OCI-LY7 (cell line): ENCODE measurements at regions not wholly inside any gene's neighbourhood (a gene's known extent, or its start where the extent isn't known, plus 50 kb on each side); places are given as distances from the start of the nearest gene placed in this dataset.

ENCODE experiments used
- BruUV-seq: library from RNA; stranded (reverse); fragments of 400-500 nt; replicated peaks from 2 replicates; lab custom pipeline; 2021; lab: Mats Ljungman, UMichigan
- CTCF ChIA-PET: fragments of 300-600 bp; sonication (Branson Sonifier 250); formaldehyde crosslinking; loops from one replicate; lab custom pipeline; 2022; ENCODE audit warnings: antibody characterized with exemption; ENCODE audit not compliant: unreplicated experiment; lab: Charles Lee
- POLR2A ChIA-PET: fragments of 300-600 bp; sonication (Branson Sonifier 250); formaldehyde crosslinking; loops from one replicate; lab custom pipeline; 2022; ENCODE audit warnings: antibody characterized with exemption; lab: Charles Lee
- DNase-seq: peaks from one replicate; pipeline ENCODE4 v3.0.0-alpha.2; 2015; ENCODE audit warnings: low spot score
- H2AFZ ChIP-seq: fragments of 200-600 bp; sonication (generic), shearing (Covaris generic); 2 replicates; pipeline ENCODE4 v1.6.1; 2014; ENCODE audit warnings: mild to moderate bottlenecking, antibody characterized with exemption, low read length, moderate library complexity
- H3K27ac ChIP-seq: fragments of 200-600 bp; sonication (generic); 2 replicates; pipeline ENCODE4 v1.5.1; 2014; ENCODE audit warnings: mixed run types, low read depth, mild to moderate bottlenecking, moderate library complexity, low read length, inconsistent platforms; ENCODE audit not compliant: poor library complexity, severe bottlenecking
- H3K36me3 ChIP-seq: fragments of 200-600 bp; sonication (generic); 2 replicates; pipeline ENCODE4 v1.6.1; 2014; ENCODE audit warnings: mild to moderate bottlenecking, antibody characterized with exemption, low read length, moderate library complexity, mixed read lengths; ENCODE audit not compliant: insufficient read depth
- H3K4me1 ChIP-seq: fragments of 200-600 bp; sonication (generic); 2 replicates; pipeline ENCODE4 v1.5.1; 2014; ENCODE audit warnings: mild to moderate bottlenecking, low read length; ENCODE audit not compliant: insufficient read depth, poor library complexity, severe bottlenecking
- H3K4me2 ChIP-seq: fragments of 200-600 bp; sonication (generic); 2 replicates; pipeline ENCODE4 v1.6.1; 2014; ENCODE audit warnings: mild to moderate bottlenecking, low read length
- H3K4me3 ChIP-seq: fragments of 200-600 bp; sonication (generic); 2 replicates; pipeline ENCODE4 v1.5.1; 2014; ENCODE audit warnings: mild to moderate bottlenecking, low read depth, low read length; ENCODE audit not compliant: poor library complexity, severe bottlenecking
- H3K79me2 ChIP-seq: fragments of 200-600 bp; sonication (generic); 2 replicates; pipeline ENCODE4 v1.6.1; 2016; ENCODE audit warnings: low read depth, mild to moderate bottlenecking, low read length, moderate library complexity, mixed read lengths; ENCODE audit not compliant: insufficient read depth
- H3K9me2 ChIP-seq: fragments of 200-600 bp; sonication (generic); 2 replicates; pipeline ENCODE4 v1.6.1; 2016; ENCODE audit warnings: mild to moderate bottlenecking, low read length, mixed read lengths; ENCODE audit not compliant: insufficient read depth
- H3K9me3 ChIP-seq: fragments of 200-600 bp; sonication (generic); 2 replicates; pipeline ENCODE4 v1.6.1; 2014; ENCODE audit warnings: mild to moderate bottlenecking, mixed run types, low read length, mixed read lengths
- H4K20me1 ChIP-seq: fragments of 200-600 bp; sonication (generic); 2 replicates; pipeline ENCODE4 v1.6.1; 2014; ENCODE audit warnings: mild to moderate bottlenecking, antibody characterized with exemption, low read length, moderate library complexity, mixed read lengths; ENCODE audit not compliant: insufficient read depth
- CTCF ChIP-seq: fragments of 200-600 bp; sonication (generic); conservative IDR thresholded peaks from 2 replicates; pipeline ENCODE4 v1.5.1; 2014; ENCODE audit warnings: mild to moderate bottlenecking, antibody characterized with exemption, low read length, moderate library complexity, mixed read lengths
- EZH2phosphoT487 ChIP-seq: fragments of 200-600 bp; sonication (generic); IDR thresholded peaks from 2 replicates; pipeline ENCODE4 v1.6.1; 2018; ENCODE audit warnings: low read depth, borderline replicate concordance, mild to moderate bottlenecking, mixed run types, antibody characterized with exemption, low read length, moderate library complexity, mixed read lengths
- intact Hi-C: fragments of 100-400 bp; cut with micrococcal nuclease; formaldehyde crosslinking; loops from one replicate; pipeline ENCODE4 v1.10.0; 2022; ENCODE audit not compliant: unreplicated experiment

- no peak for TF ChIP-seq EZH2phosphoT487
- TF ChIP-seq CTCF: peak; percentile 44; the same call in 1 of the 2 replicates
- Histone ChIP-seq H3K9me3 (no peaks in the 10 kb centered on the region), H4K20me1 (no peaks in the 10 kb centered on the region), H3K27ac (no peak overlapping the region), H3K36me3 (no peaks in the 10 kb centered on the region), H3K9me2 (no peaks in the 10 kb centered on the region), H3K4me3 (no peak overlapping the region), H2AFZ (no peak overlapping the region), H3K4me2 (no peak overlapping the region), H3K4me1 (no peaks in the 10 kb centered on the region), H3K79me2 (no peaks in the 10 kb centered on the region)
- BruUV-seq: no TSS peak
- intact Hi-C loops: no loop called here
- no peak for DNase-seq
- POLR2A ChIA-PET: no interaction called here
- CTCF ChIA-PET: no interaction called here
Observed at GRCh38 chr1:37308031-37308960, 166.1 kb upstream of the ZC3H12A start.

DNA sequence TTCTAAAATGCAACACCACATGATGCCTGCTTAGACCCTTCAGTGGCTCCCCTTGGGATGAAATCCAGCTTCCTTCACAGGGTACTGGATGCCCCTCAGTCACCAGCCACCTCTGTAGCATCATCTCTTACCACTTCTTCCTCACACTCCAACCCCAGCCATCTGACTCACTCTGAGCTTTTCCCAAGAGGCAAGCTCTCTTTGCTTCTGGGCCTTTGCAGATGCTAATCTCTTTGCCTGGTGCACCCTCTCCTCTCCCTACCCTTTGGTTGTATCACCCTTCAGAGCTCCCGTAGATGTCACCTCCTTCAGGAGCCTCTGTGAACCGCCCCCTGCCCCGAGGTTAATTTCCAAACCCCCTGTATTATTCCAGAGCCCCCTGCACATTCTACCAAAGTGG, 164.8 kb upstream of the ZC3H12A start:
- intact Hi-C loops: no loop called here
- H3K4me3 ChIP-seq: no peak overlapping the region
- ChIA-PET CTCF (no interaction called here), POLR2A (interaction anchor here (0.6 kb wide), 1 partner anchor 166 kb away, joined by 5 read pairs; no protein-coding TSS in a partner anchor)
- TF ChIP-seq CTCF (no peak), EZH2phosphoT487 (no peak)
- no peaks in the 10 kb centered on the region for H3K9me2 ChIP-seq
- H4K20me1 ChIP-seq: no peaks in the 10 kb centered on the region
- no peak for DNase-seq
- H3K9me3 ChIP-seq: no peaks in the 10 kb centered on the region
- no peaks in the 10 kb centered on the region for H3K4me1 ChIP-seq
- no peak overlapping the region for H3K27ac ChIP-seq
- H3K79me2 ChIP-seq: no peaks in the 10 kb centered on the region
- no peak overlapping the region for H3K4me2 ChIP-seq
- H3K36me3 ChIP-seq: no peaks in the 10 kb centered on the region
- H2AFZ ChIP-seq: no peak overlapping the region
- no TSS peak for BruUV-seq

DNA sequence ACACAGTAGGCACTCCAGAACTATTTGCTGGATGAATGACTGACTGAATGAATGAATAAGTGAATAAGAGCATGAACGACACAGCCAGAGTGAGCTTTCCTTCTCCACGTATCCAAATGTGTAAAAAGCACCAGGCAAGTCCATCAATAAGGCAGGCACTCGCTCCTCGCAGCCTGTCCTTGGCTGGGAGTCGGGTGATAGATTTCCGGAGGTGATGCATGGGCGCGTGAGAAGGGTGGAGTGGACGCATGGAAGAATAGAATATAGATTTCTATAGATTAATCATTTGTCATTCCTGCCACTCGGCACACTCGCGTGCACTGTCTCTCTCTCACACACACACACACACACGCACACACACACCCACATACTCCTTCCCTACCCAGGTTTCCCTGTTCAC, 164.3 kb upstream of the ZC3H12A start:
- no peaks in the 10 kb centered on the region for H3K36me3 ChIP-seq
- H3K4me3 ChIP-seq: no peak overlapping the region
- H4K20me1 ChIP-seq: no peaks in the 10 kb centered on the region
- H3K9me3 ChIP-seq: no peaks in the 10 kb centered on the region
- no peaks in the 10 kb centered on the region for H3K79me2 ChIP-seq
- ChIA-PET POLR2A (no interaction called here), CTCF (no interaction called here)
- DNase-seq: no peak
- no peak for TF ChIP-seq CTCF
- no peak for TF ChIP-seq EZH2phosphoT487
- H3K4me2 ChIP-seq: no peak overlapping the region
- no peak overlapping the region for H3K27ac ChIP-seq
- H2AFZ ChIP-seq: no peak overlapping the region
- intact Hi-C loops: no loop called here
- BruUV-seq: no TSS peak
- no peaks in the 10 kb centered on the region for H3K4me1 ChIP-seq
- no peaks in the 10 kb centered on the region for H3K9me2 ChIP-seq
